GM18861 (cell line): ENCODE measurements at regions not wholly inside any gene's neighbourhood (a gene's known extent, or its start where the extent isn't known, plus 50 kb on each side); places are given as distances from the start of the nearest gene placed in this dataset.

ENCODE experiments used
- ATAC-seq: cut with Tn5 transposase; IDR thresholded peaks from one replicate; pipeline ENCODE4 v1.9.1; 2021; ENCODE audit not compliant: unreplicated experiment

- no peak for ATAC-seq
These were observed 595.5 kb downstream of the LMO7 start for GRCh38 chr13:76231522-76232167.

GRCh38 chr13:76229281-76229680 is 593.2 kb downstream of the LMO7 start:
- ATAC-seq = no peak

- no peak for ATAC-seq
These were observed 590.8 kb downstream of the LMO7 start for GRCh38 chr13:76226941-76227340.

- no peak for ATAC-seq
These were observed 589.8 kb downstream of the LMO7 start for GRCh38 chr13:76225815-76226489.

DNA sequence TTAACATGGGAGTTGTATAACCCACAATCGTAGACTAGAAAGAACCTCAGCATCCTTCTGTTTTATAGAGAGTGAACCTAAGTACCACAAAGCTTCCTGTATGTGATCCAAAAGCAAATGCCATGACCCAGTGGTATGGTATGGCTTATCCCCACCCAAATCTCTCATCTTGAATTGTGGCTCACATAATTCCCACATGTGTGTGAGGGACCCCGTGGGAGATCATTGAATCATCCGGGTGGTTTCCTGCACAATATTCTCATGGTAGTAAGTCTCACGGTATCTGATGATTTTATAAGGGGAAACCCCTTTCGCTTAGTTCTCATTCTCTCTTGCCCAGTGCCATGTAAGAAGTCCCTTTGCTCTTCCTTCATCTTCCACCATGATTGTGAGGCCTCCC is 587.9 kb downstream of the LMO7 start:
- no peak for ATAC-seq

DNA sequence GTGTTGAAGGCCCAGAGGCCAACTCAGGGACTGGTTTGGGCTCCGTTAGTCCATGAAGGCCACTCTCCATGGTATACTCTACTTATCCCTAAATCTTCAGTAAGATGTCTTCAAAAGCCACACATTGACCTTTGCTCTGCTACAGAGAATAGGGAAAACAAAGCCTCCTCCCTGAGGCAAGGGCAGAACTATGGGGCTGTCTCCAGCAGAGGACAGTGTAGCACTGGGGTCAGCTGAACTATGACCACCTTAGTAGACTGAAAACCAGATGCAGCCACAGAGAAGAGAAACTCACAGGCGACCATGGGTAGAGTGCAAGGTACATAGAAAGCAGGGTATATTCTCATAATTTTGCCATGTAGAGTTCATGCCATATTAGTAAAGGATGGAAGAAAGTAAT is 587.4 kb downstream of the LMO7 start:
- ATAC-seq = no peak

DNA sequence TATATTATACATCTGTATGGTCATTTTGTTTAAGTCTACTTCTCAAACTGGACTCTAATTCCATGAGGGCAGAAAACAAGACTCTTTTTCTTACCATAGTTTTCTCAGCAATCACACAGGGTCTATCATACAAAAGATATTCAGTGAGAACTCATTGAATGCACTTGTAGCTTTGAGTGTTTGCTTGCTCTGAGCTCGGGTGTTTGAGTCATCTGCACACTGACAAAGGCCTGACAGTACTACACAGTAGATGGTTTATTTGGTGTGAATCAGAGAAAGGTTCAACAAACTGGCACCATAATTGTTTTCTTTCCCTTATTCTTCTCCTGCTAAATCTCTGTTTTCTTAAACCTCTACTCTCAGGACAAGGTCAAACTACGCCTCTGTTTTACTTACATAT is 586.4 kb downstream of the LMO7 start:
- ATAC-seq = no peak

DNA sequence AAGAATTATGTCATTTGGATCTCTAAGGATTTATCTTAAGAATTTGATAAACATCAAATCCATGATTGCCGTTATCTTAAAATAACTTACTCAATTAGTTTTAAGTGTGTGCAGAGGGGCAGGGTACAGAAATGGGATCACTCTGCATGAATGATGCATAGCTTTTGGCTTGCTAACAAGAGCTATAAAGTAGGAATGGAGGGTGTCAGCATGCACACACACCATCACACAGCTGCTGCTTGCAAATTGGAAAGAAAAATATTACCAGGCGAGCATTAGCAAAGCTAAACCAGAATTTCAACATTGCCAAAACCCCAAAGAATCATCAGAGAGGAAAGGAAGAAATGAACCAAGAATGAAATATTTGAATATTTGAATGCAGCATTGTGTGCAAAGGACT is 580.6 kb downstream of the LMO7 start:
- no peak for ATAC-seq

- ATAC-seq = no peak
These were observed 577.9 kb downstream of the LMO7 start for GRCh38 chr13:76214001-76214400.

GRCh38 chr13:76213423-76213904 is 577.3 kb downstream of the LMO7 start:
- ATAC-seq = no peak

DNA sequence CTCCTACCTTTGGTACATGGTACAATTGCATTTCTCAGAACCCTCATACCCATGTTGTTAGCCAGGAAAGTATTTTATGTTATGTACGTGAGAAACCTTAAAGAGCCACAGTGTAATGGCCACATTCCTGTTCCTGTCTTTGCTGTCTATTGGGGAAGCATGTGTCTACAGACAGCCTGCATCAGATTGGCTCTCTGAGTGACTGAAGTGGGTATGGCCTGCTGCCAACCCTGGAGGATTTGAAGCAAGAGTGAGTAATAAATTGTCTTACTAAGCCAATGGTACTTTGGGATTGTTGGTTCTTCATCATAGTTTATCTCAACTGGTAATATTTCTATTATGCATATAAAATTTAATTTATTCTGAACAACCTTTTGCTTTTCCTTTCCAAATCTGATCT is 574.1 kb downstream of the LMO7 start:
- ATAC-seq = no peak

DNA sequence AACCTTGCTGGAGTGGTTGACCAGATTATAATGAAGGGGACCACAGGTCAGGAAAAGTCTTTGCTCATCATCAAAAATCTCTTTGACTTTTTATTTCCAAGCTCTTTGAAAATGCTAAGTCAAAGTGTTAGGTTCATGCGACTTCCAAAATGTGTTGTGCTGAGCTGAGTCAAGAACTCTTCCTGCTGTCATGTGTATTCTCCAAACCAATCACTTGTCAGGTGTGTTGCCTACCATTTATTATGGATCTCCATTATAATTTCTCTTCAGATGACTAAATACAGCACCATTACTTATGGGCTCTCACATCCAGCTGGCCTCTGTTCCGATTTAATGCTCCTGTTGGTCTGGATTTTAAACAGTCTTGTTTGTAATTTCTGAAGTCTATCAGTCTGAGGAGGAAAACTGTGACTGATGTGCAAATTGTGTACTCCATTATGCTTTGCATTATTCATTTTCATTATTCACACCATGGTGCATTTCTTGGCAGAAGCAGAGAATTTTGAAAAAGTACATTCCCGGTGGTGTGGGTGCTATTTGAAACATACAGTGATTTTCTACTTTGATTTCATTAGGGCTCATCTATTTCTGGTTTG is 562.5 kb downstream of the LMO7 start:
- no peak for ATAC-seq

- ATAC-seq = no peak
These were observed 553.9 kb downstream of the LMO7 start for GRCh38 chr13:76189882-76190519.

DNA sequence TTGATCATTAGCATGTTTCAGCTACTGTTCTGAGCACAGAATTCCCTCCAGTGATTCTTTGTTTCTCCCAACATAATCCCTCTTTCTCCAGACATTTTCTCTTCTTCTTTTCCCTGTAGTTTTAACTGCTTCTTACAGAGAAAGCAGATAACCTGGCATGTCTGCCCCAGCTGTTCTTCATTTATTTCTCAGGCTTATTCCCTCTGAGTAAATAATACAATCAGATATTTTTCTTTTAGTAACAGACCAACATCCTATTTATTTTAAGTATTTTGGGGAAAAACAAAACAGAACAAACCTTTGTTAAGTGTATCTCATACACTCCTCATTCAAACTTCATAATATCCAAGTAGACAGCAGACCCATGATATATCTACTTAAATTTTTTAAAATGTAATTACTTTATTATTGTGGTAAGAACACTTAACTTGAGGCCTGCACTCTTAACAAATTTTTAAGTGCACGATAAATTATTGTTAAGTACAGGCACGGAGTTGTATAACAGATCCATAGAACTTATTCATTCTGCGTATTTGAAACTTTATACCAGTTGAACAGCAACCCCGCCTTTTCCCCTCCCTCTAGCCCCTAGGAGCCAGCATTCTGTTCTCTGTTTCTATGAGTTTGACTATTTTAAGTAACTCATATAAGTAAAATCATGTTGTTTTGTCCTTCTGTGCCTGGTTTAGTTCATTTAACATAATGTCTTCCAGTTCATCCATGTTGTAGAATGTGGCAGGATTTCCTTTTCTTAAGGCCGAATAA is 540.0 kb downstream of the LMO7 start:
- ATAC-seq = no peak

DNA sequence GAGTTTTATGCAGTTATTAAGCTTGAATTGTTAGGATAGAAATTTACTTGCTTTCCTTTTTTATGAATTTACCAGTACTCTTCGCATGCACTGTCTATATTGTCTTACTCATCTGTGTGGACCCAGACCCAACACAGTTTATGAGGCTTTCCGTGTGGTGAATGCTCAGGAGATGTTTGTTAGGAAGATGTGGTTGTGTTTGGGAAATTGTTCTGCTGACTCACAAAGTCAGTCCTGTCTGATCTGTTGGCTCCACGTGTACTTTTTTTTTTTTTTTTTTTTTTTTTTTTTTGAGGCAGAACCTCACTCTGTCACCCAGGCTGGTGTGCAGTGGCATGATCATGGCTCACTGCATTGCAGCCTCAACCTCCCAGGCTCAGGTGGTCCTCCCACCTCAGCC is 532.5 kb downstream of the LMO7 start:
- no peak for ATAC-seq

GRCh38 chr13:76164290-76164689 is 528.2 kb downstream of the LMO7 start:
- ATAC-seq = no peak

GRCh38 chr13:76163761-76164160 is 527.6 kb downstream of the LMO7 start:
- ATAC-seq = no peak

- ATAC-seq = no peak
These were observed 525.1 kb downstream of the LMO7 start for GRCh38 chr13:76160961-76161925.

DNA sequence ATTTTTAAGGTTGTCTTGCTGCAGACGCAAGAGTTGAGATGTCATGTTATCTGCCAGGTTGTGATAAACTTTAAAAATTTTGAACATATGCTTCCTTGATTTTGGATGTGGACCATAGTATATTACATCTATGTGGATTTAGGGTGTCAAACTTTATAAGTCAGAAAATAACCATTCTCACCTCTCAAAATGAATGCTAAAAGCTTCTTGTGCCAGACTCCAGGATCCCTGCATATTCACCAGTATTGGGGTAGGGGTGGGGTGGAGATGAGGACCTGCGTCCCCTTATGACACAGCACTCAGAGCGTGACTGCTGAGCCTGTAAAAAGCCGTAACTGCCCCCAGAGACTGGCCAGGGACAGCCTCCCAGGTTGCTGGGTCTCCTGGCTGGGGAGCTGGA is 524.4 kb downstream of the LMO7 start:
- no peak for ATAC-seq

GRCh38 chr13:76157926-76158325 is 521.8 kb downstream of the LMO7 start:
- no peak for ATAC-seq
